ENCODE measurements at regions not wholly inside any gene's neighbourhood (a gene's known extent, or its start where the extent isn't known, plus 50 kb on each side); places are given as distances from the start of the nearest gene placed in this dataset.

GRCh38 chr2:191515551-191515950 is 162.4 kb upstream of the NABP1 start:
- TF ChIP-seq EZH2 (IDR thresholded peaks at IDR 0.05) = no peak
- no peak for TF ChIP-seq CTCF (IDR thresholded peaks at IDR 0.05)

Measured in neural progenitor cell (in vitro differentiated cells).